ENCODE measurements at regions not wholly inside any gene's neighbourhood (a gene's known extent, or its start where the extent isn't known, plus 50 kb on each side); places are given as distances from the start of the nearest gene placed in this dataset.
A peak's percentile ranks its signal among the peaks of the same experiment; 100 is the strongest.
"Not testable (repeated sequence)": the region's sequence is repeated elsewhere in the genome, so short reads cannot be mapped to it uniquely, and the experiment has no call there.

DNA sequence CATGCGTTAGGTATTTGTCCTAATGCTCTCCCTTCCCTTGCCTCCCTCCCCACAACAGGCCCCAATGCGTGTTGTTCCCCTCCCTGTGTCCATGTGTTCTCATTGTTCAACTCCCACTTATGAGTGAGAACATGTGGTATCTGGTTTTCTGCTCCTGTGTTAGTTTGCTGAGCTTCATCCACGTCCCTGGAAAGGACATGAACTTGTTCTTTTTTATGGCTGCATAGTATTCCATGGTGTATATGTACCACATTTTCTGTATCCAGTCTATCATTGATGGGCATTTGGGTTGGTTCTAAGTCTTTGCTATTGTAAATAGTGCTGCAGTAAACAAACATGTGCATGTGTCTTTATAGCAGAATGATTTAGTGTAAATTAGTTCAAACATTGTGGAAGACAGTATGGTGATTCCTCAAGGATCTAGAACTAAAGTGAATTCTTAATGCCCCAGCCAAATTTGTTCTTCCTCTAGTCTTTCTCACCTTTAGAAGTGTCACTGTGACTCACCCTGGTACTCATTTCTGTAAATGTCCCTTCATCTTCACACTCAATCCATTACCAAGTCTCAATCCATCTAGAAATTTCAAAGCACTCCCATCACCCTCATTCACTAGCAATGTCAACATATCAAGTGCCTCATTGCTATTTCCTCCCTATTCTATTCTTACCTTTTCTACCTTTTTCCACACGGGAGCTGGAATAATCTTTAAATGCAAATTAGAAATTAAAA lies 123.9 kb downstream of the MREG start:
- H3K4me3 ChIP-seq; ATAC-seq (ENCODE audit: insufficient number of reproducible peaks, low FRiP score, low read depth); H3K27me3 ChIP-seq (replicated peaks; ENCODE audit: insufficient read depth); H3K9me3 ChIP-seq; H3K36me3 ChIP-seq; DNase-seq (ENCODE audit: low spot score); H3K27ac ChIP-seq: not testable (repeated sequence)
- H3K4me1 ChIP-seq (ENCODE audit: control insufficient read depth in 1 of 2, low read depth in 2 of 2), result peaks cover 5 to 29% of the 10 kb centered on the region in 2 donors

DNA sequence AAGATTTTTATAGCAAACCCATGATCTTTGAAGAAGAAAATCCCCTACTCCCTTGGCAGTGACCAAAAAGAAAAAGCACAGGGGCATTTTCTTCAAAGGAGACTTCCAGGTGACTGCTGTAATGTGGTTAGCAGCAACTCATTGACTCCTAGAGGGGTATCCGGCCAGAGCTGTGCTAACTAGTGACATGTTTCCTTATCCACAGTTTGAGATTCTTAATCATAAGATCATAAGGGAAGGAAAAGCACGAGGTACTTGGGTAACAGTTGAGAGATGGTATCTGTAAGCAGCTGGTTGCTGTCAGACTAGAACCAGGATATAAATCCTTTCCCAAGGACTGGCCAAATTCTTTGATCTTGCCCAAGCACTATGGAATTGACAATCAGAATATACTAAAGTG lies 124.7 kb downstream of the MREG start:
- ATAC-seq (ENCODE audit: insufficient number of reproducible peaks, low FRiP score, low read depth) (no peak), DNase-seq (ENCODE audit: low spot score) (no peak)
- TF ChIP-seq, protein P1, sequence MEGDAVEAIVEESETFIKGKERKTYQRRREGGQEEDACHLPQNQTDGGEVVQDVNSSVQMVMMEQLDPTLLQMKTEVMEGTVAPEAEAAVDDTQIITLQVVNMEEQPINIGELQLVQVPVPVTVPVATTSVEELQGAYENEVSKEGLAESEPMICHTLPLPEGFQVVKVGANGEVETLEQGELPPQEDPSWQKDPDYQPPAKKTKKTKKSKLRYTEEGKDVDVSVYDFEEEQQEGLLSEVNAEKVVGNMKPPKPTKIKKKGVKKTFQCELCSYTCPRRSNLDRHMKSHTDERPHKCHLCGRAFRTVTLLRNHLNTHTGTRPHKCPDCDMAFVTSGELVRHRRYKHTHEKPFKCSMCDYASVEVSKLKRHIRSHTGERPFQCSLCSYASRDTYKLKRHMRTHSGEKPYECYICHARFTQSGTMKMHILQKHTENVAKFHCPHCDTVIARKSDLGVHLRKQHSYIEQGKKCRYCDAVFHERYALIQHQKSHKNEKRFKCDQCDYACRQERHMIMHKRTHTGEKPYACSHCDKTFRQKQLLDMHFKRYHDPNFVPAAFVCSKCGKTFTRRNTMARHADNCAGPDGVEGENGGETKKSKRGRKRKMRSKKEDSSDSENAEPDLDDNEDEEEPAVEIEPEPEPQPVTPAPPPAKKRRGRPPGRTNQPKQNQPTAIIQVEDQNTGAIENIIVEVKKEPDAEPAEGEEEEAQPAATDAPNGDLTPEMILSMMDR (IDR thresholded peaks at IDR 0.05), result no peak
- H3K4me1 ChIP-seq (ENCODE audit: control insufficient read depth in 1 of 2, low read depth in 2 of 2), result peaks cover 5 to 35% of the 10 kb centered on the region in 2 donors
- H3K4me3 ChIP-seq, result no peak overlapping the region
- no peaks in the 10 kb centered on the region for H3K27me3 ChIP-seq (replicated peaks; ENCODE audit: insufficient read depth)
- no peaks in the 10 kb centered on the region for H3K36me3 ChIP-seq
- H3K27ac ChIP-seq, result peak overlapping the region; percentile 36 to 46
- no peaks in the 10 kb centered on the region for H3K9me3 ChIP-seq

GRCh38 chr2:215887303-215887702 lies 126.0 kb downstream of the MREG start:
- TF ChIP-seq, protein P1 (IDR thresholded peaks at IDR 0.05), result no peak
- H3K4me3 ChIP-seq, result no peak overlapping the region
- ATAC-seq (ENCODE audit: insufficient number of reproducible peaks, low FRiP score, low read depth), result no peak
- H3K36me3 ChIP-seq, result no peaks in the 10 kb centered on the region
- no peaks in the 10 kb centered on the region for H3K27me3 ChIP-seq (replicated peaks; ENCODE audit: insufficient read depth)
- no peaks in the 10 kb centered on the region for H3K9me3 ChIP-seq
- DNase-seq (ENCODE audit: low spot score), result no peak
- peaks cover 5 to 35% of the 10 kb centered on the region in 2 donors for H3K4me1 ChIP-seq (ENCODE audit: control insufficient read depth in 1 of 2, low read depth in 2 of 2)
- no peak overlapping the region for H3K27ac ChIP-seq

DNA sequence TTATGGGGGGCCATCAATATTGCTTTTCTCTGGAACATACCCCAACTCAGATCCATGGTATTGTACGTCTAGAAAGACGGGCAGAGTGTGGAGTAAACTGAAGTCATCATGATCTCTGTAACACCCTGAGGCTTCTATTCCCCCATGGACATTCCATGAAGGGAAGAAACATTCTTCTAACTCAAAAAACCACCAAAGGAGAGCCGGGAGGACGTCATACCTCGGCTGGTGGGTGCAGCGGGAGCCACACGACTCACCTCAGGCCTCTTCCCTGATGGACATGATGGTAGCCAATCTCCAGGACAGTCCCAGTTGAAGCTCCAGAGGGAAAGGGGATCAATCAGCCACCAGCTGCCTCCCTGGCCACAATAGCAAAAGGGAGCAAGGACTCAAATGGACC lies 127.3 kb downstream of the MREG start:
- TF ChIP-seq, protein P1 (IDR thresholded peaks at IDR 0.05), result no peak
- Histone ChIP-seq H3K27me3 (replicated peaks; ENCODE audit: insufficient read depth) (no peaks in the 10 kb centered on the region), H3K9me3 (no peaks in the 10 kb centered on the region), H3K4me1 (ENCODE audit: control insufficient read depth in 1 of 2, low read depth in 2 of 2) (peaks cover 5 to 35% of the 10 kb centered on the region in 2 donors), H3K36me3 (no peaks in the 10 kb centered on the region), H3K27ac (no peak overlapping the region), H3K4me3 (no peak overlapping the region)
- DNase-seq (ENCODE audit: low spot score), result no peak
- no peak for ATAC-seq (ENCODE audit: insufficient number of reproducible peaks, low FRiP score, low read depth)

GRCh38 chr2:215885536-215885935 lies 127.8 kb downstream of the MREG start:
- Histone ChIP-seq H3K27ac (no peak overlapping the region), H3K36me3 (no peaks in the 10 kb centered on the region), H3K4me1 (ENCODE audit: control insufficient read depth in 1 of 2, low read depth in 2 of 2) (peaks cover 5 to 35% of the 10 kb centered on the region in 2 donors), H3K9me3 (no peaks in the 10 kb centered on the region), H3K27me3 (replicated peaks; ENCODE audit: insufficient read depth) (no peaks in the 10 kb centered on the region), H3K4me3 (no peak overlapping the region)
- TF ChIP-seq, protein P1 (IDR thresholded peaks at IDR 0.05), result no peak
- ATAC-seq (ENCODE audit: insufficient number of reproducible peaks, low FRiP score, low read depth) (no peak), DNase-seq (ENCODE audit: low spot score) (no peak)

Data from thoracic aorta (tissue), 2 donors.